Stomach (tissue), 8 donors: ENCODE measurements at regions not wholly inside any gene's neighbourhood (a gene's known extent, or its start where the extent isn't known, plus 50 kb on each side); places are given as distances from the start of the nearest gene placed in this dataset.

ENCODE experiments used
- DNase-seq, 2 donors: peaks; one replicate each; pipeline versions ENCODE4 v3.0.0 to v3.0.0-alpha.2; 2013 to 2019
- H3K27ac ChIP-seq, 5 donors: fragments of 200-600 bp in 4 of 5; sonication (generic) in 4 of 5; one replicate each; pipeline ENCODE4 v1.5.1; 2013 to 2019; ENCODE audit warnings: mild to moderate bottlenecking in 1 of 5, moderate library complexity in 1 of 5
- H3K27me3 ChIP-seq, 3 donors: fragments of 200-600 bp; sonication (generic); one replicate each; pipeline ENCODE4 v1.5.1; 2017 to 2019; ENCODE audit warnings: mixed run types in 1 of 3
- H3K36me3 ChIP-seq, 4 donors: fragments of 200-600 bp; sonication (generic); 1 replicate in 3 of 4; 2 replicates in 1 of 4; pipeline ENCODE4 v1.5.1; 2016 to 2019
- H3K4me1 ChIP-seq, 4 donors: fragments of 200-600 bp; sonication (generic); one replicate each; pipeline ENCODE4 v1.5.1; 2016 to 2019
- H3K4me3 ChIP-seq, 4 donors: fragments of 200-600 bp; sonication (generic) in 3 of 4; one replicate each; pipeline ENCODE4 v1.5.1; 2016 to 2019; ENCODE audit warnings: mild to moderate bottlenecking in 1 of 4
- H3K9me3 ChIP-seq, 4 donors: fragments of 200-600 bp; sonication (generic); one replicate each; pipeline ENCODE4 v1.5.1; 2016 to 2019
- EP300 ChIP-seq: sonication (generic); formaldehyde crosslinking; IDR thresholded peaks from one replicate; pipeline ENCODE4 v1.6.1; 2017; ENCODE audit warnings: antibody characterized with exemption
- POLR2A ChIP-seq, 4 donors: fragments of 450-650 bp; IDR thresholded peaks; one replicate each; pipeline ENCODE4 v1.6.1; 2016; ENCODE audit warnings: antibody characterized with exemption in 4 of 4, control low read depth in 2 of 4, mild to moderate bottlenecking in 1 of 4, moderate library complexity in 1 of 4
- POLR2AphosphoS5 ChIP-seq, 3 donors: sonication (generic); formaldehyde crosslinking; IDR thresholded peaks; one replicate each; pipeline ENCODE4 v1.6.1; 2016; ENCODE audit warnings: antibody characterized with exemption in 3 of 3
- WGBS, 5 donors: extraction: QIAGEN DNeasy Blood & Tissue Kit in 3 of 5; methylation state at CpG; one replicate each; pipeline versions ENCODE4 v1.1.5 to v1.1.7; 2013 to 2018; 5-methylcytosine and 5-hydroxymethylcytosine counted together
- intact Hi-C: fragments of 100-400 bp; cut with DNase I; formaldehyde crosslinking; loops from one replicate; pipeline ENCODE4 v1.15.1; 2023; ENCODE audit warnings: low total_unique reads
- TF ChIP-seq, protein P1 (sequence below), 7 experiments: fragments of 450-650 bp in 4 of 7; fragments of 200-600 bp in 3 of 7; sonication (generic) in 3 of 7; IDR thresholded peaks; one replicate each; pipeline ENCODE4 v1.5.1; 2016 to 2019; ENCODE audit warnings: antibody characterized with exemption in 7 of 7, control low read depth in 2 of 7, mild to moderate bottlenecking in 1 of 7
- donor health status: healthy with polysubstance abuse.
- donor health status: Bipolar disorder and iron deficiency.
- donor health status: healthy.

DNA sequence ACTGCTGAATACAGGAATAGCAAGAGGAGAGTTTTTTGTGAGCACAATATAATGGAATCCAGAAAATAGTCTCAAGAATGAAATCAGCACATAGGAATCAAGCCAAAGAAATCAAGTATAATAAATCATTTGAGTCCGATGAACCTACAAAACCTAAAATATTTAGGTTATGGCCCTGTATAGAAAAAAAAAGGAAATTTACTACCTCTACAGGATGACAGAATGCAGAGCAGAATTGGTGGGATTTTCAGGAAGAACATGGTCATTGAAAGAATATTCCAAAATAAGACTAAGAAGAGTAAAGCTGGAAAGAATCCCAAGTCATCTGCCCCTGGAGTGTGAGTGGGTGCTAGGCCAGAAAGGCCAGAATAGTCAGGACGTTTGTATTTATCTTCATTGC lies 1041.2 kb upstream of the CDH2 start:
- Histone ChIP-seq H3K36me3 (no peaks in the 10 kb centered on the region), H3K27ac (no peak overlapping the region), H3K9me3 (peaks cover 0 to 4% (median 0%) of the 10 kb centered on the region in 4 donors), H3K27me3 (no peaks in the 10 kb centered on the region), H3K4me1 (no peaks in the 10 kb centered on the region), H3K4me3 (no peak overlapping the region)
- WGBS, 5 donors, result 45 to 73% (median 64%) methylated on average over 2 of the region's 2 CpGs
- DNase-seq, result no peak
- intact Hi-C loops, result no loop called here
- TF ChIP-seq EP300 (no peak), POLR2AphosphoS5 (IDR thresholded peaks at IDR 0.05) (no peak), POLR2A (IDR thresholded peaks at IDR 0.05) (no peak)
- TF ChIP-seq, protein P1, sequence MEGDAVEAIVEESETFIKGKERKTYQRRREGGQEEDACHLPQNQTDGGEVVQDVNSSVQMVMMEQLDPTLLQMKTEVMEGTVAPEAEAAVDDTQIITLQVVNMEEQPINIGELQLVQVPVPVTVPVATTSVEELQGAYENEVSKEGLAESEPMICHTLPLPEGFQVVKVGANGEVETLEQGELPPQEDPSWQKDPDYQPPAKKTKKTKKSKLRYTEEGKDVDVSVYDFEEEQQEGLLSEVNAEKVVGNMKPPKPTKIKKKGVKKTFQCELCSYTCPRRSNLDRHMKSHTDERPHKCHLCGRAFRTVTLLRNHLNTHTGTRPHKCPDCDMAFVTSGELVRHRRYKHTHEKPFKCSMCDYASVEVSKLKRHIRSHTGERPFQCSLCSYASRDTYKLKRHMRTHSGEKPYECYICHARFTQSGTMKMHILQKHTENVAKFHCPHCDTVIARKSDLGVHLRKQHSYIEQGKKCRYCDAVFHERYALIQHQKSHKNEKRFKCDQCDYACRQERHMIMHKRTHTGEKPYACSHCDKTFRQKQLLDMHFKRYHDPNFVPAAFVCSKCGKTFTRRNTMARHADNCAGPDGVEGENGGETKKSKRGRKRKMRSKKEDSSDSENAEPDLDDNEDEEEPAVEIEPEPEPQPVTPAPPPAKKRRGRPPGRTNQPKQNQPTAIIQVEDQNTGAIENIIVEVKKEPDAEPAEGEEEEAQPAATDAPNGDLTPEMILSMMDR (IDR thresholded peaks at IDR 0.05), result no peak

DNA sequence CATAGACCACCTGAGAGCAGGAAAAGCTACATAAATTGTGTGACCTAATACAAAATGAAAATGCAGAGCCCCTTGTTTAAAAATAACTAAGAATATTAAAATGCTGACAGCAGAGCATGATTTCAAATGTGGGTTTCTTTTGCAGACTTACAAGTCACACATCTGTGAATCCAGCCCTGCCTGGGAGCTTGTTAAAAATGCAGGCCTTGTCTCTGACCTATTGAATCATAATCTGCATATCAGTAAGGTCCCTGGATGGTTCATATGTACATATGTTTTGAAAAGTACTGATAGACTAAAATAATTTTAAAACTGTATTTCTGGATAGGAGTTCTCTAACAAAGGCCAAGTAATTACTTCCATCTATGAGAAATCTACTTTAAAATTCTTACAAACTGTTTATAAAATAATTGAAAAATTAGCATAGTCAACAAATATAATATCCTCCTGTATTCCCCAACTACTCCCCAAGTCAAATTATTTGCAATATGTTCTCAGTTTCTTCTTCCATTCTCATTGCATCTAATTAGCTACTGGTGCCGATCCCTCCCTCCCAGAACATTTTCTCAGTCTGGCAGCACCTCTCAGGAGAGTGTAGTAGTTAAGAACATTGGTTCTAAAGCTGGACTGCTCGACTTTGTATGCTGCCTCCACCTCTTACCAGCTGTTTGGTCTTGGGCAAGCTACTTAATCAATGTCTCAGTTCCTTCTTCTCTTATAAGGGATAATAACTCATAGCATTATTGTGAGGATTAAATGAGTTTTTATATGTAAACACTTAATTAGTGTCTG lies 1040.4 kb upstream of the CDH2 start:
- Histone ChIP-seq H3K36me3 (no peaks in the 10 kb centered on the region), H3K4me3 (no peak overlapping the region), H3K4me1 (no peaks in the 10 kb centered on the region), H3K27ac (no peak overlapping the region), H3K9me3 (peaks cover 0 to 4% (median 0%) of the 10 kb centered on the region in 4 donors), H3K27me3 (no peaks in the 10 kb centered on the region)
- intact Hi-C loops, result no loop called here
- TF ChIP-seq, protein P1 (IDR thresholded peaks at IDR 0.05), result no peak
- no peak for TF ChIP-seq EP300
- no peak for TF ChIP-seq POLR2A (IDR thresholded peaks at IDR 0.05)
- no peak for TF ChIP-seq POLR2AphosphoS5 (IDR thresholded peaks at IDR 0.05)
- no peak for DNase-seq
- WGBS, 5 donors, result 51 to 60% (median 53%) methylated on average over 2 of the region's 2 CpGs

DNA sequence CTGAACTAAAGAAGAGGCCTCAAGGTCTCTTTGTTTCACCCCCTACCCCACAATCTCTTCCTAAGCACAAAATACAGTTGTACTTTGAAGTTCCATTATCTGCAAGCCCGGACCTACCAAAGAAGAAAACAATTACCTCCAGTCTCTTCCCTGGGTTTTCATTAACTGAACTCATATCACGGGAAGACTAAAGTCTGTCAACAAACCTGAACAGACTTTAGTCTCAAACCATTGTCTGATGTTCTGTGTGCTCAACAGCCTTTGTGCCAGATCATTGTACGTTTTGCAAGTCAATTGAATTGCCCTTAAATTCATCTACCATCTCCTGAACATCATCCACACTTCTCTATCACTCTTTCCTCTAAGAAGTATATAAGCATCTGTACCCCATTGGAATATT lies 1021.9 kb upstream of the CDH2 start:
- Histone ChIP-seq H3K4me3 (no peak overlapping the region), H3K27me3 (no peaks in the 10 kb centered on the region), H3K27ac (no peak overlapping the region), H3K4me1 (no peaks in the 10 kb centered on the region), H3K9me3 (no peaks in the 10 kb centered on the region), H3K36me3 (no peaks in the 10 kb centered on the region)
- WGBS, 5 donors, result 34 to 64% (median 36%) methylated on average over 3 of the region's 3 CpGs
- DNase-seq, result no peak
- TF ChIP-seq EP300 (no peak), POLR2AphosphoS5 (IDR thresholded peaks at IDR 0.05) (no peak), POLR2A (IDR thresholded peaks at IDR 0.05) (no peak)
- TF ChIP-seq, protein P1 (IDR thresholded peaks at IDR 0.05), result no peak
- intact Hi-C loops, result no loop called here

DNA sequence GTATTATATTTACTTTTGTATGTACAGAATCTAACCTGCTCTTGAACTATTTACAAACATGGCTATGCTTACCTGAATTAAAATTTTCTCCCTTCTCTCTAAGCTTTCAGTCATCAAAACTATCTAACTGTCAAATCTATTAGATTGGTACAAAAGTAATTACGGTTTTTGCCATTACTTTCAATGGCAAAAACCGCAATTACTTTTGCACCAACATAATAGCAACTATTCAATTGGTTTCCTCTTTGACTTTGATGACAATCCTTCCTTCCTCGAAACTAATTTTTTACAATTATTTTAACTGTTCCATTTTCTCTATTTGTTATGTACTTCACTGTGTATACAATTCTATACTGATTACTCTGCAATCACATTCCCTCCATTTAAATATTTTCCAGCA lies 1019.4 kb upstream of the CDH2 start:
- no peaks in the 10 kb centered on the region for H3K4me1 ChIP-seq
- no peaks in the 10 kb centered on the region for H3K27me3 ChIP-seq
- DNase-seq, result no peak
- 86 to 94% (median 90%) methylated on average over 3 of the region's 3 CpGs for WGBS, 5 donors
- no peaks in the 10 kb centered on the region for H3K36me3 ChIP-seq
- TF ChIP-seq POLR2A (IDR thresholded peaks at IDR 0.05) (no peak), EP300 (no peak), POLR2AphosphoS5 (IDR thresholded peaks at IDR 0.05) (no peak)
- TF ChIP-seq, protein P1 (IDR thresholded peaks at IDR 0.05), result no peak
- no peak overlapping the region for H3K4me3 ChIP-seq
- no peaks in the 10 kb centered on the region for H3K9me3 ChIP-seq
- intact Hi-C loops, result no loop called here
- no peak overlapping the region for H3K27ac ChIP-seq
